ENCODE measurements at regions not wholly inside any gene's neighbourhood (a gene's known extent, or its start where the extent isn't known, plus 50 kb on each side); places are given as distances from the start of the nearest gene placed in this dataset.

- TF ChIP-seq CREB1 (IDR thresholded peaks at IDR 0.05; ENCODE audit: low read depth) (no peak), RAD21 (IDR thresholded peaks at IDR 0.05; ENCODE audit: low read depth) (no peak), USF1 (IDR thresholded peaks at IDR 0.05) (no peak), EP300 (IDR thresholded peaks at IDR 0.05; ENCODE audit: borderline replicate concordance) (no peak), MAX (IDR thresholded peaks at IDR 0.05) (no peak), REST (IDR thresholded peaks at IDR 0.05; ENCODE audit: low read depth) (no peak), NFIC (IDR thresholded peaks at IDR 0.05) (no peak), EGR1 (IDR thresholded peaks at IDR 0.05) (no peak), TEAD4 (IDR thresholded peaks at IDR 0.05) (no peak), ZBTB7A (IDR thresholded peaks at IDR 0.05; ENCODE audit: low read depth) (no peak), FOXM1 (IDR thresholded peaks at IDR 0.05; ENCODE audit: borderline replicate concordance, low read depth) (no peak), TCF12 (IDR thresholded peaks at IDR 0.05; ENCODE audit: low read depth) (no peak), CEBPB (IDR thresholded peaks at IDR 0.05) (no peak), TAF1 (IDR thresholded peaks at IDR 0.05; ENCODE audit: low read depth) (no peak), YY1 (IDR thresholded peaks at IDR 0.05; ENCODE audit: low read depth) (no peak)
These were observed 336.5 kb downstream of the PDGFC start for GRCh38 chr4:156635051-156635450.

GRCh38 chr4:156634612-156635011, 337.0 kb downstream of the PDGFC start:
- TF ChIP-seq EP300 (IDR thresholded peaks at IDR 0.05; ENCODE audit: borderline replicate concordance) (no peak), EGR1 (IDR thresholded peaks at IDR 0.05) (no peak), NFIC (IDR thresholded peaks at IDR 0.05) (no peak), ZBTB7A (IDR thresholded peaks at IDR 0.05; ENCODE audit: low read depth) (no peak), FOXM1 (IDR thresholded peaks at IDR 0.05; ENCODE audit: borderline replicate concordance, low read depth) (no peak), CEBPB (IDR thresholded peaks at IDR 0.05) (no peak), MAX (IDR thresholded peaks at IDR 0.05) (no peak), CREB1 (IDR thresholded peaks at IDR 0.05; ENCODE audit: low read depth) (no peak), RAD21 (IDR thresholded peaks at IDR 0.05; ENCODE audit: low read depth) (no peak)

DNA sequence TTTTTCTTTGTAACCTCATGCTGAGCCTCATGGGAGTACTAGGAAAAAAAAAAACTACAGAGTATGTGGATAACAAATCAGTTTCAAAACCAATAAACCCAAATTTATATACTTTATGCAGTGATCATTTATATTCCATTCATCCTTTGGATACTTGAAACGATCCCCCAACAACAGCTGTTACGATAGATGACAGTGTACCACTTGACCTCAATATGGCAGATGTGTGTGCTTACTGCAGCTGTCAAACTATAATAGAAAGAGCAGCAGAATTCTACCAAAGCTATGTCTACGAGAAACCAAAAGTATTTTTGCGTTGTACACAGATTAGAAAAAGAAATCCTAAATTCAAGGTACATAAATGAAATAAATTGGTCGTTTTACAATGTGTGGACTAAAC, 337.8 kb downstream of the PDGFC start:
- TF ChIP-seq NFIC (IDR thresholded peaks at IDR 0.05): no peak
- TF ChIP-seq TEAD4 (IDR thresholded peaks at IDR 0.05): no peak
- no peak for TF ChIP-seq USF1 (IDR thresholded peaks at IDR 0.05)
- TF ChIP-seq REST (IDR thresholded peaks at IDR 0.05; ENCODE audit: low read depth): no peak
- no peak for TF ChIP-seq ZBTB7A (IDR thresholded peaks at IDR 0.05; ENCODE audit: low read depth)
- TF ChIP-seq CREB1 (IDR thresholded peaks at IDR 0.05; ENCODE audit: low read depth): no peak
- TF ChIP-seq YY1 (IDR thresholded peaks at IDR 0.05; ENCODE audit: low read depth): no peak
- TF ChIP-seq RAD21 (IDR thresholded peaks at IDR 0.05; ENCODE audit: low read depth): no peak
- TF ChIP-seq TCF12 (IDR thresholded peaks at IDR 0.05; ENCODE audit: low read depth): no peak
- no peak for TF ChIP-seq EP300 (IDR thresholded peaks at IDR 0.05; ENCODE audit: borderline replicate concordance)
- TF ChIP-seq EGR1 (IDR thresholded peaks at IDR 0.05): no peak
- no peak for TF ChIP-seq CEBPB (IDR thresholded peaks at IDR 0.05)

GRCh38 chr4:156628858-156629257, 342.7 kb downstream of the PDGFC start:
- TF ChIP-seq ZBTB7A (IDR thresholded peaks at IDR 0.05; ENCODE audit: low read depth) (no peak), EGR1 (IDR thresholded peaks at IDR 0.05) (no peak), USF1 (IDR thresholded peaks at IDR 0.05) (no peak), YY1 (IDR thresholded peaks at IDR 0.05; ENCODE audit: low read depth) (no peak), CEBPB (IDR thresholded peaks at IDR 0.05) (no peak), REST (IDR thresholded peaks at IDR 0.05; ENCODE audit: low read depth) (no peak), EP300 (IDR thresholded peaks at IDR 0.05; ENCODE audit: borderline replicate concordance) (no peak), NFIC (IDR thresholded peaks at IDR 0.05) (no peak), TCF12 (IDR thresholded peaks at IDR 0.05; ENCODE audit: low read depth) (no peak), TEAD4 (IDR thresholded peaks at IDR 0.05) (no peak), FOXM1 (IDR thresholded peaks at IDR 0.05; ENCODE audit: borderline replicate concordance, low read depth) (no peak), MAX (IDR thresholded peaks at IDR 0.05) (no peak), CREB1 (IDR thresholded peaks at IDR 0.05; ENCODE audit: low read depth) (no peak), TAF1 (IDR thresholded peaks at IDR 0.05; ENCODE audit: low read depth) (no peak)

Measured in Ishikawa (cell line).